SU-DHL-6 (cell line): ENCODE measurements at regions not wholly inside any gene's neighbourhood (a gene's known extent, or its start where the extent isn't known, plus 50 kb on each side); places are given as distances from the start of the nearest gene placed in this dataset.

Source experiments
- CTCF ChIP-seq: fragments of 200-600 bp; sonication (generic); IDR thresholded peaks from one replicate; pipeline ENCODE4 v1.5.1; 2017; ENCODE audit warnings: antibody characterized with exemption, mild to moderate bottlenecking, low read length, moderate library complexity; ENCODE audit not compliant: insufficient read depth, poor library complexity, severe bottlenecking
- EZH2phosphoT487 ChIP-seq: fragments of 200-600 bp; sonication (generic), shearing (Covaris generic); conservative IDR thresholded peaks from 2 replicates; pipeline ENCODE4 v1.6.1; 2018; ENCODE audit warnings: mild to moderate bottlenecking, antibody characterized with exemption, low read length, moderate library complexity, mixed read lengths

DNA sequence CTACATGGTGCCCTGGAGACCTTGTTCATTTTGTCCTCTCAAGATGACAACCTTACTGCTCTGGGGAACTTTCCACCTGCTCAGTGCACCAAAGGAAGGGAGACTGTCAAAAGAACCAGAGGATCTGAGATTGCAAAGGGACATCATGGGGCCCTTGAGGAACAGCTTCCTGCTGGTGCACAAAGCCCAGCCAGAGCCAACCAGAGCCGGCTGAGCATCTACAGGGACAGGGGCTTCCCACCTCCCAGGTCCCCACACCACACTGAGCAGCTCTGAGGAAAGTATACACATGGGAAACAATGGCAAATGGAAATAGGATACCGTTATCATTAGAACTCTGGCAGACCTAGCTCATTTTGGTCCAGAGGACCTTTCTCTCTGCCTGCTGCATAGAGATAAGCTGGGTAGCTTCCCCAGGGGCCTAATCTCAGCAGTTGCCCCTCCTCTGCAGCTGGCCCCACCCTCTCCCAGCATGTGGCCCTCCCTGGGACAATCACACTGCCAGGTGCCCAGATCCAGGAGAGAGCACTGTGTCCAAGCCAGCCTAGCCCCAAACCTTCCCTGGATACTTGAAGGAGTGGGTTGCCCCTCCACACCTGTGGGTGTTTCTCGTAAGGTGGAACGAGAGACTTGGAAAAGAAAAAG, 123.4 kb upstream of the PRR20G start:
- TF ChIP-seq CTCF (no peak), EZH2phosphoT487 (no peak)
